PC-9 (cell line): ENCODE measurements at regions not wholly inside any gene's neighbourhood (a gene's known extent, or its start where the extent isn't known, plus 50 kb on each side); places are given as distances from the start of the nearest gene placed in this dataset.

Experiments used
- CTCF ChIP-seq: fragments of 200-600 bp; sonication (generic); conservative IDR thresholded peaks from 2 replicates; pipeline ENCODE4 v1.6.1; 2017; ENCODE audit warnings: mixed run types, antibody characterized with exemption, mild to moderate bottlenecking, moderate library complexity
- EZH2 ChIP-seq: fragments of 200-600 bp; sonication (generic); IDR thresholded peaks from 2 replicates; pipeline ENCODE4 v1.8.0; 2017; ENCODE audit warnings: antibody characterized with exemption, low read depth

- TF ChIP-seq CTCF: no peak
- no peak for TF ChIP-seq EZH2
These were observed 190.7 kb downstream of the GLUD2 start for GRCh38 chrX:121238093-121238492.
